Spleen (tissue), 7 donors: ENCODE measurements at regions not wholly inside any gene's neighbourhood (a gene's known extent, or its start where the extent isn't known, plus 50 kb on each side); places are given as distances from the start of the nearest gene placed in this dataset.

Experiments used
- POLR2A ChIP-seq, 3 donors: fragments of 450-650 bp; IDR thresholded peaks; one replicate each; pipeline ENCODE4 v1.5.1; 2017; ENCODE audit warnings: antibody characterized with exemption in 3 of 3, mild to moderate bottlenecking in 1 of 3
- TF ChIP-seq, protein P1 (sequence below), 11 experiments: fragments of 200-600 bp in 7 of 11; fragments of 450-650 bp in 4 of 11; sonication (generic) in 4 of 11; IDR thresholded peaks in 8 of 11; conservative IDR thresholded peaks in 3 of 11; 1 replicate in 7 of 11; 2 replicates in 4 of 11; pipeline versions ENCODE4 v1.4.0 to v1.8.0; 2016 to 2021; ENCODE audit warnings: antibody characterized with exemption in 11 of 11, inconsistent platforms in 4 of 11, mild to moderate bottlenecking in 1 of 11
- donor health status: DM: no; HTN: no; CAD: no; lungs with moderate emphysema.
- donor health status: DM: no; HTN: no; CAD: no.
- donor health status: DM: no; HTN: no; CAD: no.

DNA sequence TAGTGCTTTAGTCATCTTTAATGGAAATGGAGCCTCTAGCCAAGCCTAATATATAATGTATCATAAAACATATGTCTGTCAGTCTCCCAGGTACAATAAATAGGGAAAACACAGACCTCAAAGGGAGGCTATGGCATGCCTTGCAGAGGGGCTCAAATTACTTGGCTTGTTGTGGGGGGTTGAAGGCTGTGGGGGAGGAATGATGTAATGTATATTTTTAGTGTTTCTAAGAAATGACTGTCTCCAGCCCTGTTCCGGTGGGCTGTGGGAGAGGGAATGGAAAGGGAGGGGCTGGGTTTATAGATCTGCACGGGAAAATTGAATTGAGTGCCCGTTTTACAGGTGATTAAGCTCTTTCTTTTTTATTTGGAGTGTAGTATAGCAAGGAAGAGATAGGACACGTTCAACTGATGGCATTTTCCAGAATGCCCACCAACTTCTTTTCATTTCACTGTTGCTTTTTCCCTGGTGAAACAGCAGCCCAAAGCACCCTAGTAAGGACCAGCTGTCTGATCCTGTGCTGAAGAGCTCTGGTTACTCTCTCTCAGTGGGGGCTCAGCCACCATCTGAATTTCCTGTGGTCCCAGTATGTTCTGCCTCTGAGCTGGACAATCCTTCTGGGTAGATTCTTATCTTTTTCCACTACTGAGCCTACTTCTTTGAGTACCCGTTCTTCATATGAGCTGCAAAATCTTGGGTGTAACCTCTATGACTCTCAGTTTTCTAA is 220.7 kb upstream of the CASK start:
- TF ChIP-seq, protein P1, sequence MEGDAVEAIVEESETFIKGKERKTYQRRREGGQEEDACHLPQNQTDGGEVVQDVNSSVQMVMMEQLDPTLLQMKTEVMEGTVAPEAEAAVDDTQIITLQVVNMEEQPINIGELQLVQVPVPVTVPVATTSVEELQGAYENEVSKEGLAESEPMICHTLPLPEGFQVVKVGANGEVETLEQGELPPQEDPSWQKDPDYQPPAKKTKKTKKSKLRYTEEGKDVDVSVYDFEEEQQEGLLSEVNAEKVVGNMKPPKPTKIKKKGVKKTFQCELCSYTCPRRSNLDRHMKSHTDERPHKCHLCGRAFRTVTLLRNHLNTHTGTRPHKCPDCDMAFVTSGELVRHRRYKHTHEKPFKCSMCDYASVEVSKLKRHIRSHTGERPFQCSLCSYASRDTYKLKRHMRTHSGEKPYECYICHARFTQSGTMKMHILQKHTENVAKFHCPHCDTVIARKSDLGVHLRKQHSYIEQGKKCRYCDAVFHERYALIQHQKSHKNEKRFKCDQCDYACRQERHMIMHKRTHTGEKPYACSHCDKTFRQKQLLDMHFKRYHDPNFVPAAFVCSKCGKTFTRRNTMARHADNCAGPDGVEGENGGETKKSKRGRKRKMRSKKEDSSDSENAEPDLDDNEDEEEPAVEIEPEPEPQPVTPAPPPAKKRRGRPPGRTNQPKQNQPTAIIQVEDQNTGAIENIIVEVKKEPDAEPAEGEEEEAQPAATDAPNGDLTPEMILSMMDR (IDR thresholded peaks at IDR 0.05 in 8 of 11, conservative IDR thresholded peaks at IDR 0.05 in 3 of 11): no peak
- TF ChIP-seq POLR2A (IDR thresholded peaks at IDR 0.05): no peak
